ENCODE measurements at regions not wholly inside any gene's neighbourhood (a gene's known extent, or its start where the extent isn't known, plus 50 kb on each side); places are given as distances from the start of the nearest gene placed in this dataset.

GRCh38 chr18:62442391-62442790 is 80.4 kb upstream of the ZCCHC2 start:
- DNase-seq (ENCODE audit: low spot score): no peak
- no peak for TF ChIP-seq CTCF (IDR thresholded peaks at IDR 0.05)
- no peak for ATAC-seq (ENCODE audit: low FRiP score)

- DNase-seq (ENCODE audit: low spot score) (no peak), ATAC-seq (ENCODE audit: low FRiP score) (no peak)
- no peak for TF ChIP-seq CTCF (IDR thresholded peaks at IDR 0.05)
Observed at GRCh38 chr18:62445386-62445917, 77.4 kb upstream of the ZCCHC2 start.

- no peak for DNase-seq (ENCODE audit: low spot score)
- ATAC-seq (ENCODE audit: low FRiP score): no peak
- TF ChIP-seq CTCF (IDR thresholded peaks at IDR 0.05): no peak
Observed at GRCh38 chr18:62446511-62446910, 76.3 kb upstream of the ZCCHC2 start.

- no peak for TF ChIP-seq CTCF (IDR thresholded peaks at IDR 0.05)
- DNase-seq (ENCODE audit: low spot score) (no peak), ATAC-seq (ENCODE audit: low FRiP score) (no peak)
Observed at GRCh38 chr18:62447652-62448051, 75.2 kb upstream of the ZCCHC2 start.

- no peak for ATAC-seq (ENCODE audit: low FRiP score)
- TF ChIP-seq CTCF (IDR thresholded peaks at IDR 0.05): no peak
- DNase-seq (ENCODE audit: low spot score): no peak
Observed at GRCh38 chr18:62448426-62448825, 74.4 kb upstream of the ZCCHC2 start.

GRCh38 chr18:62449490-62450104 is 73.2 kb upstream of the ZCCHC2 start:
- DNase-seq (ENCODE audit: low spot score): no peak
- ATAC-seq (ENCODE audit: low FRiP score): no peak
- TF ChIP-seq CTCF (IDR thresholded peaks at IDR 0.05): no peak

- DNase-seq (ENCODE audit: low spot score): no peak
- ATAC-seq (ENCODE audit: low FRiP score): no peak
- TF ChIP-seq CTCF (IDR thresholded peaks at IDR 0.05): no peak
Observed at GRCh38 chr18:62450175-62450545, 72.7 kb upstream of the ZCCHC2 start.
